ENCODE measurements at regions not wholly inside any gene's neighbourhood (a gene's known extent, or its start where the extent isn't known, plus 50 kb on each side); places are given as distances from the start of the nearest gene placed in this dataset.

GRCh38 chr10:33402220-33403073 lies 68.0 kb upstream of the NRP1 start:
- TF ChIP-seq CTCF (IDR thresholded peaks at IDR 0.05; ENCODE audit: unreplicated experiment), result no peak
- no peak for DNase-seq (ENCODE audit: low spot score in 2 of 2, unreplicated experiment in 2 of 2)
- Mint-ChIP-seq H3K36me3 (peaks cover 3% of the 10 kb centered on the region), H3K4me3 (no peak overlapping the region), H3K27ac (no peak overlapping the region), H3K4me1 (peaks cover 3% of the 10 kb centered on the region), H3K9me3 (peaks cover 14% of the 10 kb centered on the region), H3K27me3 (ENCODE audit: low read depth) (no peaks in the 10 kb centered on the region)

- DNase-seq (ENCODE audit: low spot score in 2 of 2, unreplicated experiment in 2 of 2), result no peak
- H3K4me3 Mint-ChIP-seq, result no peak overlapping the region
- peaks cover 3% of the 10 kb centered on the region for H3K4me1 Mint-ChIP-seq
- no peaks in the 10 kb centered on the region for H3K27me3 Mint-ChIP-seq (ENCODE audit: low read depth)
- H3K36me3 Mint-ChIP-seq, result peaks cover 3% of the 10 kb centered on the region
- H3K9me3 Mint-ChIP-seq, result peaks cover 20% of the 10 kb centered on the region
- no peak overlapping the region for H3K27ac Mint-ChIP-seq
- TF ChIP-seq CTCF (IDR thresholded peaks at IDR 0.05; ENCODE audit: unreplicated experiment), result no peak
These were observed 66.8 kb upstream of the NRP1 start for GRCh38 chr10:33401300-33401699.

GRCh38 chr10:33398796-33399195 lies 64.3 kb upstream of the NRP1 start:
- DNase-seq (ENCODE audit: low spot score in 2 of 2, unreplicated experiment in 2 of 2), result no peak
- Mint-ChIP-seq H3K4me3 (no peak overlapping the region), H3K4me1 (peaks cover 3% of the 10 kb centered on the region)

GRCh38 chr10:33396938-33397337 lies 62.5 kb upstream of the NRP1 start:
- no peak overlapping the region for H3K27ac Mint-ChIP-seq
- TF ChIP-seq CTCF (IDR thresholded peaks at IDR 0.05; ENCODE audit: unreplicated experiment), result no peak
- H3K4me3 Mint-ChIP-seq, result no peak overlapping the region
- H3K9me3 Mint-ChIP-seq, result peaks cover 23% of the 10 kb centered on the region
- no peaks in the 10 kb centered on the region for H3K27me3 Mint-ChIP-seq (ENCODE audit: low read depth)
- peaks cover 3% of the 10 kb centered on the region for H3K36me3 Mint-ChIP-seq
- H3K4me1 Mint-ChIP-seq, result no peaks in the 10 kb centered on the region
- no peak for DNase-seq (ENCODE audit: low spot score in 2 of 2, unreplicated experiment in 2 of 2)

More at GRCh38 chr10:33398796-33399195, 64.3 kb upstream of the NRP1 start:
- TF ChIP-seq CTCF (IDR thresholded peaks at IDR 0.05; ENCODE audit: unreplicated experiment), result no peak
- Mint-ChIP-seq H3K9me3 (peaks cover 23% of the 10 kb centered on the region), H3K27me3 (ENCODE audit: low read depth) (no peaks in the 10 kb centered on the region), H3K27ac (no peak overlapping the region), H3K36me3 (peaks cover 3% of the 10 kb centered on the region)

- Mint-ChIP-seq H3K4me3 (no peak overlapping the region), H3K9me3 (peaks cover 23% of the 10 kb centered on the region), H3K27ac (no peak overlapping the region), H3K36me3 (peaks cover 3% of the 10 kb centered on the region), H3K27me3 (ENCODE audit: low read depth) (no peaks in the 10 kb centered on the region), H3K4me1 (no peaks in the 10 kb centered on the region)
- TF ChIP-seq CTCF (IDR thresholded peaks at IDR 0.05; ENCODE audit: unreplicated experiment), result no peak
- DNase-seq (ENCODE audit: low spot score in 2 of 2, unreplicated experiment in 2 of 2), result no peak
These were observed 61.8 kb upstream of the NRP1 start for GRCh38 chr10:33396279-33396678.

All from mesothelial cell of epicardium (in vitro differentiated cells).